Gastroesophageal sphincter (tissue), 3 donors: ENCODE measurements at regions not wholly inside any gene's neighbourhood (a gene's known extent, or its start where the extent isn't known, plus 50 kb on each side); places are given as distances from the start of the nearest gene placed in this dataset.

Source experiments
- EP300 ChIP-seq: sonication (generic); formaldehyde crosslinking; IDR thresholded peaks from one replicate; pipeline ENCODE4 v1.6.1; 2017; ENCODE audit warnings: antibody characterized with exemption, mild to moderate bottlenecking
- POLR2A ChIP-seq, 2 donors: fragments of 450-650 bp; IDR thresholded peaks; one replicate each; pipeline ENCODE4 v1.6.1; 2017; ENCODE audit warnings: antibody characterized with exemption in 2 of 2, mild to moderate bottlenecking in 2 of 2, moderate library complexity in 1 of 2
- POLR2AphosphoS5 ChIP-seq: sonication (generic); formaldehyde crosslinking; IDR thresholded peaks from one replicate; pipeline ENCODE4 v1.6.1; 2017; ENCODE audit warnings: antibody characterized with exemption
- TF ChIP-seq, protein P1 (sequence below), 4 experiments: fragments of 200-600 bp in 2 of 4; fragments of 450-650 bp in 2 of 4; sonication (generic) in 1 of 4; IDR thresholded peaks; one replicate each; pipeline ENCODE4 v1.5.1; 2017 to 2019; ENCODE audit warnings: antibody characterized with exemption in 4 of 4, mild to moderate bottlenecking in 2 of 4, moderate library complexity in 2 of 4

GRCh38 chr18:65103864-65104263 is 646.9 kb upstream of the CDH7 start:
- TF ChIP-seq, protein P1, sequence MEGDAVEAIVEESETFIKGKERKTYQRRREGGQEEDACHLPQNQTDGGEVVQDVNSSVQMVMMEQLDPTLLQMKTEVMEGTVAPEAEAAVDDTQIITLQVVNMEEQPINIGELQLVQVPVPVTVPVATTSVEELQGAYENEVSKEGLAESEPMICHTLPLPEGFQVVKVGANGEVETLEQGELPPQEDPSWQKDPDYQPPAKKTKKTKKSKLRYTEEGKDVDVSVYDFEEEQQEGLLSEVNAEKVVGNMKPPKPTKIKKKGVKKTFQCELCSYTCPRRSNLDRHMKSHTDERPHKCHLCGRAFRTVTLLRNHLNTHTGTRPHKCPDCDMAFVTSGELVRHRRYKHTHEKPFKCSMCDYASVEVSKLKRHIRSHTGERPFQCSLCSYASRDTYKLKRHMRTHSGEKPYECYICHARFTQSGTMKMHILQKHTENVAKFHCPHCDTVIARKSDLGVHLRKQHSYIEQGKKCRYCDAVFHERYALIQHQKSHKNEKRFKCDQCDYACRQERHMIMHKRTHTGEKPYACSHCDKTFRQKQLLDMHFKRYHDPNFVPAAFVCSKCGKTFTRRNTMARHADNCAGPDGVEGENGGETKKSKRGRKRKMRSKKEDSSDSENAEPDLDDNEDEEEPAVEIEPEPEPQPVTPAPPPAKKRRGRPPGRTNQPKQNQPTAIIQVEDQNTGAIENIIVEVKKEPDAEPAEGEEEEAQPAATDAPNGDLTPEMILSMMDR (IDR thresholded peaks at IDR 0.05), result no peak
- no peak for TF ChIP-seq POLR2A (IDR thresholded peaks at IDR 0.05)
- TF ChIP-seq EP300, result no peak
- TF ChIP-seq POLR2AphosphoS5, result no peak
